Colon (tissue), 2 donors: ENCODE measurements at regions not wholly inside any gene's neighbourhood (a gene's known extent, or its start where the extent isn't known, plus 50 kb on each side); places are given as distances from the start of the nearest gene placed in this dataset.
A peak's percentile ranks its signal among the peaks of the same experiment; 100 is the strongest.
"Not testable (repeated sequence)": the region's sequence is repeated elsewhere in the genome, so short reads cannot be mapped to it uniquely, and the experiment has no call there.

Experiments used
- FAIRE-seq: peaks from 2 replicates; lab custom pipeline; 2012; peaks lifted over from hg19 to GRCh38; lab: Jason Lieb, UNC
- donor health status: control.
- donor health status: control.

GRCh38 chr5:155773680-155774079, 553.3 kb upstream of the SGCD start:
- FAIRE-seq: no peak

- FAIRE-seq: no peak
Measured at GRCh38 chr5:155780260-155780659, 546.7 kb upstream of the SGCD start.

- FAIRE-seq: no peak
Measured at GRCh38 chr5:155783246-155783645, 543.7 kb upstream of the SGCD start.

GRCh38 chr5:155783791-155784190, 543.2 kb upstream of the SGCD start:
- no peak for FAIRE-seq

DNA sequence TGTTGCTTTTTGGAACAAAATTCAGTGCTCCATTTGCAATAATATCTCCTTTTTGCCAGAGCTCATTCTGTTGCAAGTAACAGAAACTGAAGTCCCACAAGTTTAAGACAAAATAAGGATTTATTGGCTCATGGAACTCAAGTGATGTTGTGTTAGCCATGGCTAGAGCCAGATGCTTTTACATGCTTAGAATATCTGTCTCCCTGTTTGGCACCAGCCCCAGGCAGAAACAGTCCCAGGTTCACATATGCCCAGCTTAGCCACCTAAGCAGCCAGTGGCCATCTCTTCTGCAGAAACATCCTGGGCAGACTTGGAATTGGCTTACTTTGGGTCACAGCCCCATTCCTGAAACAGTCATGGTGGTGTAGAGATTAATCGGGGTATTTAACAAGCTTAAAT, 540.9 kb upstream of the SGCD start:
- no peak for FAIRE-seq

- no peak for FAIRE-seq
Measured at GRCh38 chr5:155792873-155793272, 534.1 kb upstream of the SGCD start.

DNA sequence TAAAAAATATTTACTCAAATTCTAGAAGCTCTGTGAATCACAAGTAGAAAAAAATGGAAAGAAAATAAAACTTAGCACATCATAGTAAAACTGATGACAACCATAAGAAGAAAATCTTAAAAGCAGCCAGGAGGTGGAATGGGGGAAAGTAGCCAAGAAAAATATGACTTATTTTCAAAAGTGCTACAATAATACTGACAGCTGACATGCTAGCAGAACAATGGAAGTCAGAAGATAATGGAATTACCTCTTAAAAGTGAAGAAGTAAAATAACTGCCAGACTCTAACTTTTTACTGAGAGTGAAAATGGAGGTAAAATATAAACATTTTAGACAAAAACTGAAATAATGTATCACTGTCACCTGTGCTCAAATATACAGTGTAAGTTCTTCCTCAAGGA, 532.2 kb upstream of the SGCD start:
- FAIRE-seq: no peak

- no peak for FAIRE-seq
Measured at GRCh38 chr5:155799308-155799707, 527.7 kb upstream of the SGCD start.

GRCh38 chr5:155807884-155808576, 518.9 kb upstream of the SGCD start:
- no peak for FAIRE-seq

DNA sequence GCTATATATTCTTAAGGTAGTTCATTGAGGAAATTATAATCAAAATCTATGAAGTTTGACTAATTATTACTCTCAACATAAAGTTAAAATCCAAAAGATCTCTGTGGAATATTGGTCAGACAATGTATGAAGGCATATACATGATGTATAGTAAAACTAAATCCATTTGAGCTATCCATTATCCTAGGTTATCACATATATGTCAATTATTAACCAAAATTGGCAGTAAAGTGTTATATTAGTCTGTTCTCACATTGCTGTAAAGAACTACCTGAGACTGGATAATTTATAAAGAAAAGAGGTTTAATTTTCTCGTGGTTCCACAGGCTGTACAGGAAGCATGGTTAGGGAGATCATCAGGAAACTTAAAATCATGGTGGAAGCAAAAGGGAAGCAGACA, 511.7 kb upstream of the SGCD start:
- FAIRE-seq: no peak

DNA sequence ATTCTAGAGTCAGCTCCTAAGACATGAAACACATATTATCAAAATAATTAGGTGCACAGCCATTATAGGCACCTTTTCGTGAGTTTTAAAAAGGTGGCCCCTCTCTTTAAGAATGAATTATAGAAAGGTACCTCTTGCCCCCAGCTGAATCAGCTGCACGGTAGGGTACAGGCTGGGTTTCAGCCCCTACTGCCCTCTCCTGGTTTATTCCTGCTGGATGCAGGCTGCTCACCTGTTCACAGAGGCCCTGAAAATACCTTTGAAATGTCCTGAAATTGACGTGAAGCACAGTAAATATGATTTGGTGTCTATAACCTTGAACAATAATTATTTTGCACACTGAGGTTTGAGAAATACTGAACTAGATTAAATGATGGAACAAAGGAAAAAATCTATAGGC, 504.8 kb upstream of the SGCD start:
- no peak for FAIRE-seq

DNA sequence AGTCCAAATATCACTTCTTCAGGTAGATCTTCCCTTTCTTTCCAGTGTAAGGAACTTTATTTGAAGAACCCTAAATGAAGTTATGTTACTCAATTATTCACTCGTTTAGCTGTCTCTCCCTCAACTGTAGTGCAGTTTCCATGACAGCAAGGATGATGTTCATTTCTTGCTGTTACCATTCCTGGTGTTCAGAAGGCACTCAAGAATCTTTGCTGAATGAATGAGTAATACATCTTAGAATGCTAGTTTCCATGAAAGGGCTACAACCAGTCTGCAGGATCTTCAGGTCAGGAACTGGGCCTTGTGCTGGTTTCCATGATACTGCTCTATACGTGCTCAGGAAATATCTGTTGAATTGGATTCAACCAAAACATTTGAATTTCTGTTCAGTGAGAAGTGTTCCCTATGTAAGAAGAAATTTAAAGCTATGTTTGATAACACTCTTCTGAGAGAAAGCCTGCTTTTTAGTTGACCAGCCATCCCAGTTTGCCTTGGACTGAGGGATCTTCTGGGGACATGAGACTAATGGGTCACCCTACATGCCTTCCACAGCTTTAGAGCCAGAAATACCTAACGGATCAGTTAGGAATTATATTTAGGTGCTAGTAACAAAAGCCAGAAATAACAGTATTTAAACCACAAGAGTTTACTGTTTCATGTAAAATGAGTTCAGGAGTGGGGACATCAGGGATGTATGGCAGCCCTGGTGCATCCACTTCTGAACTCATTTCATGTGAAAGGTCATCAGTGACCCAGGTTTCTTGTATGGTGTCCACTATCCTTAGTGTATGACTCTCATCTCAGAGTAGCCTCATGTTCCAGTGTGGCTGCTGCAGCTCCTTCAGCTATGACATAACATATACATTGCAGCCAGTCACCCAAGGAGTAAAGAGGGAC, 500.1 kb upstream of the SGCD start:
- FAIRE-seq: no peak

DNA sequence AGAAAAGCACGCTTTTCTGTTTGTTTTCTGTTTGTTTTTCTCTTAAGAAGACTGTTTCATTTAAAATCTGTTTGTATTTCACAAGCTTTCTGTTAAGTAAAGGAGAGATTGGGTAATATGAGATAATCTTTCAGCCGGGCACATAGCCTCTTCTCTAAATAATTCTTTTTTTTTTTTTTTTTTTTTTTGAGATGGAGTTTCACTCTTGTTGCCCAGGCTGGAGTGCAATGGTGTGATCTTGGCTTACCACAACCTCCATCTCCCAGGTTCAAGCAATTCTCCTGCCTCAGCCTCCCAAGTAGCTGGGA, 499.5 kb upstream of the SGCD start:
- FAIRE-seq: not testable (repeated sequence)

DNA sequence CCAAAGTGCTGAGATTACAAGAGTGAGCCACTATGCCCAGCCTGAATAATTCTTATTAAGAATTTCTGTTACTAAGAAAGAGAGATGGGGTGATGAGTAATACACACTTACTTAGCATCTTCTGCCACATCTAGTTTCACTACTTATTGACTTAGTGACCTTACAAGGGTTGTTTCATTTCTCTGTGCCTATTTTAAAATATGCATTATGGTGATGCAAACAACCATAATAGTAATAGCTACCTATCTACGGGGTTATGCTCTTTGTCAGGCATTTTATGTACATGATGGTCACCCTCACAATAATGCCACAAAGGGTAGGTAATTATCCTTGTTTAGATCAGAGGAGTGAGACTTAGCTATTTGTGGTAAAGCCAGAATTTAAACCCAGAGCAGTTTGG, 499.0 kb upstream of the SGCD start:
- FAIRE-seq: no peak

GRCh38 chr5:155831491-155831890, 495.5 kb upstream of the SGCD start:
- no peak for FAIRE-seq

GRCh38 chr5:155833287-155833686, 493.7 kb upstream of the SGCD start:
- no peak for FAIRE-seq

GRCh38 chr5:155834271-155834975, 492.5 kb upstream of the SGCD start:
- FAIRE-seq: no peak

DNA sequence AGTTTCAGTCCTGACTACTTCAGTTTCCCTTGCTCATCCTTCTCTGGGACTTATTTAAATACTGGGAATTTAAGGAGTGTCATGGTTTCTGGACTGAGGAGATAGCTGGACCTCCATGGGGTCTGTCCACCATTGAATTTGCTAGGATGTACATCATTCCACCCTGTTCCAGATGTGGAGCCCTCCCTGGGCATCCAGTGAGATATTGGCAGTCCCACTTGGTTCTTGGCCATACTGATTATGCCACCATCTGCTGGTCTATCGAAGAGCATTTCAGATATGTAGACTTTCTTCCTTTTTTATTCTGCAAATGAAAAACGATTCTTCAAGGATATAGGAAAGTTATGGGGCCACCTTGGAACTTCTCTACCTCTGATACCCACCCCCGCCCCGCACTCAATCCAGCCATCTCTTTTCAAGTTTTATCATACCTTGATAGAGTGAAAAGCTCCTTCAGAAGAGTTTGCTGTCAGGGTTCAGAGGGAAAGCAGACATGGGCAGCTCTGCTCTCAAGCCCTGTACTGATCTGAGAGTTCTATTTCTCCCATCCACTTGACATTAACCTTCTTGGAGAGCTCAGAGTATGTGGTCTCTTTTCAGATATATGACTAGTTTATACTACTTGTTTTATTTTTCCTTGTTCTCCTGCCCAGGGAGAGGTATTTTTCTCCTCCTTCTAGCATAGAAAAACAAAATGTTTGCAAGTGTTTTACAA, 490.7 kb upstream of the SGCD start:
- FAIRE-seq: no peak

GRCh38 chr5:155838394-155838793, 488.6 kb upstream of the SGCD start:
- FAIRE-seq: peak; percentile 21

- no peak for FAIRE-seq
Measured at GRCh38 chr5:155839251-155840037, 487.5 kb upstream of the SGCD start.

DNA sequence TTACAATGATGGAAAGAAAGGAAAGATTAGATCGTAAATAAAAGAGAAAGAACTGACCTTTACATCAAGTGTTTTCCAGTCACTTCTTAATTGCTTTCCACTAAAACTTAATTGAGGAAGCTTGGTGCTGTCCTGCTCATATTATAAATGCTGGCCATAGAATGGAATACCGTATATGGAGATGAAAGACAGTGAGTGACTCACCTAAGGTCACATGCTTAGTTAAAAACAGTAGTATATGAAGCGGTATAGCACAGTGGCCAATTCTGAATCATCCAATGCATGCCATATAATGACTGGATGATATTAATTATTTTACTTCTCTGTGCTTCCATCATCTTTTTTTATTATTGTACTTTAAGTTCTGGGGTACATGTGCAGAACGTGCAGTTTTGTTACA, 482.4 kb upstream of the SGCD start:
- FAIRE-seq: no peak

- no peak for FAIRE-seq
Measured at GRCh38 chr5:155850370-155850769, 476.6 kb upstream of the SGCD start.
